HG02642 (cell line): ENCODE measurements at regions not wholly inside any gene's neighbourhood (a gene's known extent, or its start where the extent isn't known, plus 50 kb on each side); places are given as distances from the start of the nearest gene placed in this dataset.
"Not testable (repeated sequence)": the region's sequence is repeated elsewhere in the genome, so short reads cannot be mapped to it uniquely, and the experiment has no call there.

Source experiments
- ATAC-seq: cut with Tn5 transposase; IDR thresholded peaks from one replicate; pipeline ENCODE4 v1.9.1; 2021; ENCODE audit warnings: mild to moderate bottlenecking; ENCODE audit not compliant: unreplicated experiment, poor library complexity

- not testable (repeated sequence) for ATAC-seq
Measured at GRCh38 chr7:76736724-76737123, 109.6 kb upstream of the POMZP3 start.

- ATAC-seq: not testable (repeated sequence)
Measured at GRCh38 chr7:76736091-76736490, 109.0 kb upstream of the POMZP3 start.

- not testable (repeated sequence) for ATAC-seq
Measured at GRCh38 chr7:76735668-76736067, 108.6 kb upstream of the POMZP3 start.

GRCh38 chr7:76728571-76728974 is 101.5 kb upstream of the POMZP3 start:
- ATAC-seq: not testable (repeated sequence)

- ATAC-seq: not testable (repeated sequence)
Measured at GRCh38 chr7:76723928-76724327, 96.8 kb upstream of the POMZP3 start.

GRCh38 chr7:76716551-76716950 is 89.5 kb upstream of the POMZP3 start:
- ATAC-seq: not testable (repeated sequence)

- ATAC-seq: not testable (repeated sequence)
Measured at GRCh38 chr7:76712926-76713325, 85.8 kb upstream of the POMZP3 start.

- not testable (repeated sequence) for ATAC-seq
Measured at GRCh38 chr7:76711648-76712047, 84.6 kb upstream of the POMZP3 start.

- not testable (repeated sequence) for ATAC-seq
Measured at GRCh38 chr7:76709703-76710102, 82.6 kb upstream of the POMZP3 start.

GRCh38 chr7:76708446-76708845 is 81.4 kb upstream of the POMZP3 start:
- ATAC-seq: not testable (repeated sequence)

- not testable (repeated sequence) for ATAC-seq
Measured at GRCh38 chr7:76703815-76704214, 76.7 kb upstream of the POMZP3 start.

- not testable (repeated sequence) for ATAC-seq
Measured at GRCh38 chr7:76686277-76686676, 59.2 kb upstream of the POMZP3 start.

- not testable (repeated sequence) for ATAC-seq
Measured at GRCh38 chr7:76684737-76685136, 57.7 kb upstream of the POMZP3 start.

GRCh38 chr7:76683631-76684030 is 56.6 kb upstream of the POMZP3 start:
- ATAC-seq: not testable (repeated sequence)

- not testable (repeated sequence) for ATAC-seq
Measured at GRCh38 chr7:76681810-76682209, 54.7 kb upstream of the POMZP3 start.

GRCh38 chr7:76679174-76679573 is 52.1 kb upstream of the POMZP3 start:
- not testable (repeated sequence) for ATAC-seq

- ATAC-seq: not testable (repeated sequence)
Measured at GRCh38 chr7:76678500-76678899, 51.4 kb upstream of the POMZP3 start.

- ATAC-seq: not testable (repeated sequence)
Measured at GRCh38 chr7:76676890-76677289, 49.8 kb upstream of the POMZP3 start.
